Endothelial cell of umbilical vein (primary cell): ENCODE measurements at regions not wholly inside any gene's neighbourhood (a gene's known extent, or its start where the extent isn't known, plus 50 kb on each side); places are given as distances from the start of the nearest gene placed in this dataset.

Experiments
- CTCF ChIP-seq, 2 donors: IDR thresholded peaks; 1 replicate in 1 of 2; 2 replicates in 1 of 2; pipeline ENCODE4 v1.5.1; 2011; ENCODE audit warnings: low read length in 2 of 2, mild to moderate bottlenecking in 2 of 2, moderate library complexity in 2 of 2, control low read depth in 1 of 2, inconsistent platforms in 1 of 2, low read depth in 1 of 2; ENCODE audit not compliant: insufficient read depth in 1 of 2; ENCODE audit errors: extremely low read depth in 1 of 2
- EZH2 ChIP-seq: IDR thresholded peaks from 2 replicates; pipeline ENCODE4 v1.6.1; 2012; ENCODE audit warnings: borderline replicate concordance, low read depth, mild to moderate bottlenecking, moderate library complexity, low read length, inconsistent platforms; ENCODE audit not compliant: severe bottlenecking
- FOS ChIP-seq: IDR thresholded peaks from 2 replicates; pipeline ENCODE4 v1.6.1; 2011; ENCODE audit warnings: mild to moderate bottlenecking, low read length, moderate library complexity, borderline replicate concordance; ENCODE audit not compliant: insufficient read depth
- GATA2 ChIP-seq: IDR thresholded peaks from 2 replicates; pipeline ENCODE4 v1.7.0; 2011; ENCODE audit warnings: low read depth, mild to moderate bottlenecking, moderate library complexity, mixed read lengths, low read length; ENCODE audit not compliant: insufficient read length, insufficient read depth
- MAX ChIP-seq: IDR thresholded peaks from 2 replicates; pipeline ENCODE4 v1.6.1; 2011; ENCODE audit not compliant: insufficient read depth, insufficient read length
- MYC ChIP-seq: IDR thresholded peaks from one replicate; pipeline ENCODE4 v1.6.1; 2011; ENCODE audit warnings: mild to moderate bottlenecking, low read depth, low read length
- POLR2A ChIP-seq: IDR thresholded peaks from 2 replicates; pipeline ENCODE4 v1.6.1; 2012; ENCODE audit warnings: low read depth, mild to moderate bottlenecking, control low read depth, low read length
- POLR2AphosphoS5 ChIP-seq: IDR thresholded peaks from 2 replicates; pipeline ENCODE4 v1.6.1; 2012; ENCODE audit warnings: low read depth, mild to moderate bottlenecking, control low read depth, low read length, moderate library complexity; ENCODE audit not compliant: insufficient read depth

GRCh38 chr16:60120586-60120985 lies 1386.5 kb upstream of the GOT2 start:
- no peak for TF ChIP-seq CTCF (IDR thresholded peaks at IDR 0.05; ENCODE audit: extremely low read depth in 1 of 2, insufficient read depth in 1 of 2, low read depth in 1 of 2, low read length in 2 of 2)
- TF ChIP-seq EZH2 = no peak
- TF ChIP-seq MAX = no peak
- no peak for TF ChIP-seq POLR2A
- no peak for TF ChIP-seq FOS
- TF ChIP-seq POLR2AphosphoS5 = no peak
- no peak for TF ChIP-seq GATA2
- no peak for TF ChIP-seq MYC
